C4-2B (cell line): ENCODE measurements at regions not wholly inside any gene's neighbourhood (a gene's known extent, or its start where the extent isn't known, plus 50 kb on each side); places are given as distances from the start of the nearest gene placed in this dataset.

ENCODE experiments used
- CTCF ChIP-seq: fragments of 450-650 bp; conservative IDR thresholded peaks from 2 replicates; pipeline ENCODE4 v1.5.1; 2017; ENCODE audit warnings: mild to moderate bottlenecking
- ZFX ChIP-seq: fragments of 450-650 bp; IDR thresholded peaks from 2 replicates; pipeline ENCODE4 v1.6.1; 2017

- no peak for TF ChIP-seq CTCF
- TF ChIP-seq ZFX = no peak
Observed at GRCh38 chr1:80402625-80403024, 1396.1 kb upstream of the ADGRL4 start.
